Astrocyte of the spinal cord (primary cell): ENCODE measurements at regions not wholly inside any gene's neighbourhood (a gene's known extent, or its start where the extent isn't known, plus 50 kb on each side); places are given as distances from the start of the nearest gene placed in this dataset.

Experiments
- DNase-seq: peaks from one replicate; pipeline ENCODE4 v3.0.0; 2011; ENCODE audit warnings: low read depth, low spot score
- H3K4me3 ChIP-seq: 2 replicates; pipeline ENCODE4 v1.5.1; 2011; ENCODE audit warnings: low read depth, mild to moderate bottlenecking, low read length, moderate library complexity
- in situ Hi-C: cut with HindIII; loops from 2 replicates; pipeline ENCODE4 v1.10.0; 2017; ENCODE audit warnings: low sequenced_read_pairs
- TF ChIP-seq, protein P1 (sequence below): IDR thresholded peaks from 2 replicates; pipeline ENCODE4 v1.5.1; 2012; ENCODE audit warnings: low read depth, mild to moderate bottlenecking, low read length, inconsistent platforms

DNA sequence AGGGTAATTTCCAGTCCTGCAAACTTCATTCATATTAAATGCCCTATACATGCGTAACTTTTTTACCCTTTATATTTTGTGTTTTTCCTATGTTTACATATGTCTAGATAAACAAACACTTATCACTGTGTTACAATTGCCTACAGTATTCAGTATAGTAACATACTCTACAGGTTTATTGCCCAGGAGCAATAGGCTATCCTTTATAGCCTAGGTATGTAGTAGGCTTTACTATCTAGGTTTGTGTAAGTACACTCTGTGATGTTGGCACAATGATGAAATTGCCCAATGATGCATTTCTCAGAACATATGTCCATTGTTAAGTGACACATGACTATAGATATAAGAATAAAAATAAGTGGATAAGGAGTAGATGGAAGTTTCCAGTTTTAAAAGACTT, 345.5 kb upstream of the C1orf87 start:
- no peak for DNase-seq
- in situ Hi-C loops = no loop called here
- TF ChIP-seq, protein P1, sequence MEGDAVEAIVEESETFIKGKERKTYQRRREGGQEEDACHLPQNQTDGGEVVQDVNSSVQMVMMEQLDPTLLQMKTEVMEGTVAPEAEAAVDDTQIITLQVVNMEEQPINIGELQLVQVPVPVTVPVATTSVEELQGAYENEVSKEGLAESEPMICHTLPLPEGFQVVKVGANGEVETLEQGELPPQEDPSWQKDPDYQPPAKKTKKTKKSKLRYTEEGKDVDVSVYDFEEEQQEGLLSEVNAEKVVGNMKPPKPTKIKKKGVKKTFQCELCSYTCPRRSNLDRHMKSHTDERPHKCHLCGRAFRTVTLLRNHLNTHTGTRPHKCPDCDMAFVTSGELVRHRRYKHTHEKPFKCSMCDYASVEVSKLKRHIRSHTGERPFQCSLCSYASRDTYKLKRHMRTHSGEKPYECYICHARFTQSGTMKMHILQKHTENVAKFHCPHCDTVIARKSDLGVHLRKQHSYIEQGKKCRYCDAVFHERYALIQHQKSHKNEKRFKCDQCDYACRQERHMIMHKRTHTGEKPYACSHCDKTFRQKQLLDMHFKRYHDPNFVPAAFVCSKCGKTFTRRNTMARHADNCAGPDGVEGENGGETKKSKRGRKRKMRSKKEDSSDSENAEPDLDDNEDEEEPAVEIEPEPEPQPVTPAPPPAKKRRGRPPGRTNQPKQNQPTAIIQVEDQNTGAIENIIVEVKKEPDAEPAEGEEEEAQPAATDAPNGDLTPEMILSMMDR = no peak
- no peak overlapping the region for H3K4me3 ChIP-seq

DNA sequence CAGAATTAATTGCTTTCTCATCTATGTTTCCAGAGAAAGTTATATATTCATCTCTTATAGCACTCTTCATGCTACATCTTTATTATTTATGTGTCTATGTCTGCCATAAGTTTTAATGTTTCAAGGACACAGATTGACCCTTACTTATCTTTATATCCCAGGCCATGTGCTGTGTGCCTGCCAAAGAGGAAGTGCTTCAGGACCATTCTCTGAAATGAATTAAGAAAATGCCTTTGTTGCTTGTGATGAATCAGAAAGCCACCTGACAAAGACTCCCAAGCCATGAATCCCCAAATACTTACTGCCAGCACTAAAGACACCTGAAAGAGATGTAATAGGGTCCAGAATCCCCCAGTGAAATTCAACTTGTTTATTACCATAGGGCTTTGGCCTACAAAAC, 342.1 kb upstream of the C1orf87 start:
- TF ChIP-seq, protein P1 = no peak
- in situ Hi-C loops = no loop called here
- no peak for DNase-seq
- H3K4me3 ChIP-seq = no peak overlapping the region

DNA sequence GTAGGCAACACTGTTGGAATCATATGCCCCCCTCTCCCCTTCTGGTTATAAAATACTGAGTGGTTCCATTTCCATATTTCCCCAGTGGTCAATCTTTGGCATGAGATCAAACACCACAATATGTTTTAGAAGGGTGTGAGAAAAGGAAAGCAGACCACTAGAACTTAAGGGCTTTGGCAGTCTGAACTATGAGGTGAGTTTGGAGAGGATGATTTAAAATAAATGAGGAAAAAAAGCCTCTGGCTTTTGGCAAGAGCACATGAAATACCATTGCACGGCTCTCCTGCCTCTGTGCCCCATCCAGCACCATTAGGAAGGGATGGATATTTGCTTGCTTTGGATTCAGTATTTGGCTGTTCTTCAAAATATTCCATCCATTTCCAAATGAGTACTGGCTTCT, 339.5 kb upstream of the C1orf87 start:
- in situ Hi-C loops = no loop called here
- no peak for DNase-seq
- TF ChIP-seq, protein P1 = no peak
- no peak overlapping the region for H3K4me3 ChIP-seq

DNA sequence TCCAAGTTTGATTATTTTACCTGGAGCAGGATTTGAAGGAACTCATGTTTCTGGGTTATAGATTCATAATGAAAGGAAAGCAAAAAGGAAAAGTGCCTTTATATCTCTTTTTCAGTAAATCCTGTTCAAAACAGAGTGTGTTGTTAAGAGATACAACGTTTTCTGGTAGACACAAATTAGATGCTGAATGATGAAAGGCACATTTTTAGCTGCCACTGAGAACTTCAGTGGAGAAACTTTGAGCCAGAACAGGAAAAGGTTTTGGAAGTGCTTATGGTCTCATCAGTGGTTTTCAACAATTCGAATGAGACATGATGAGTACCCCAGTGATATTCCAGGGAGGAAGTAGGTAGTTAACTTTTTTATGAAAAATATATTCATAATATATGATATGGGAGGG, 338.0 kb upstream of the C1orf87 start:
- DNase-seq = no peak
- TF ChIP-seq, protein P1 = no peak
- in situ Hi-C loops = no loop called here
- no peak overlapping the region for H3K4me3 ChIP-seq

DNA sequence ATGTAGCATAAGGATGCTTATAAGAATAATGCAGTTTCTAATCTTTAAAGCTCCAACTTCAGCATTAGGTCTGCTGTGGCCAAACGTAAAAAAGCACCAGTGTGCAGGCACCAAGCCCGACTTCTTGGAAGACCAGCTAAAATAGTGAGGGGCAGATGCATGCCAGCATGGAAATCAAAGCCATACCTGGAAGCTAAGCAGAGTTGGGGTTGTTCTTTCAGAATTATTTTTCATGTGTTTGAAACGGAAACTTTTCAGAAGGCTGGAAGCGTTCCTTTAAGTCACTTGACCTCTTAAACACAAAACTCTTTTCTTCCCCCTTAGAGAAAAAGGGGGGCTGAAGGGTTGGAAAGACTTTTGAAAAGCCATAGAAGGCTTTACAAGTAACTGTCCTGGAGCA, 329.2 kb upstream of the C1orf87 start:
- H3K4me3 ChIP-seq = no peak overlapping the region
- in situ Hi-C loops = no loop called here
- TF ChIP-seq, protein P1 = no peak
- DNase-seq = no peak

DNA sequence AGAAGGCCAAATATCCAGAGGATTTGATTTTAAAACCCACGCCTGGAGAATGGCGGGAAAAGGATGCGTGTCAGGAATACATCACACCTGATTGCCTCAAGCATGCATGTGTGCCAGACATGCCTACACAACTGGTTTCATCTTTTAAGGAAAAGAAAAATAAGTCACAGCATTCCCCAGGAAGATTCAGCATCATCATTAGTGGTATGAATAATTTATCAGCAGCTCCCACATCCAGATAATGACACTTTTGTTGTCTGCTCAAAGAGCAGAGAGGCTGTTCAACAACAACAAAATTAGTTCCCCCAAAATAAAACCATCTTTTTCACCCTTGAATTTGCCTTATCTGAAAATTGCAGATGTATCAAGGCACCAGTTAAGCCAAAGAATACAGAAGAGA, 328.6 kb upstream of the C1orf87 start:
- in situ Hi-C loops = no loop called here
- H3K4me3 ChIP-seq = no peak overlapping the region
- no peak for DNase-seq
- TF ChIP-seq, protein P1 = no peak

DNA sequence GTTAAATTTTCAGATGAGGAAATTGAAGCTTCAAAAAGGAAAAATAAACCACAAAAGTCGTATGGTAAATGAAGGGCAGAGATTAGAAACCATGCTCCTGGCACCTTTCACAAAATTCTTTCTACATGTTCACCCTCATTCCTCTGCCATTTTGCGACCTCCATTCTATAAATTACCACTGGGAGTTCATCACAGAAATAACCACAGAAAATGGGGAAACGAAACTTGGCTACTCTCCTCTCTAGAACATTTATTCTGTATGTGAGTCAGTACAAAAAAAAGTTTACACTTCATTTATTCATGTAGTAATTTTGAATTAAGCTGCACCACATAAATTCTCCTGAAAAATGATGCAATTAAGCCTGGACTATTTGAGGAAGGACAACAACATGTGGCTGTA, 320.9 kb upstream of the C1orf87 start:
- no peak overlapping the region for H3K4me3 ChIP-seq
- in situ Hi-C loops = no loop called here
- TF ChIP-seq, protein P1 = no peak
- peak; percentile 47 for DNase-seq
